NCI-H510A treated with DMSO at 0.1 percent for 48 hours (cell line): ENCODE measurements at regions not wholly inside any gene's neighbourhood (a gene's known extent, or its start where the extent isn't known, plus 50 kb on each side); places are given as distances from the start of the nearest gene placed in this dataset.
"Not testable (repeated sequence)": the region's sequence is repeated elsewhere in the genome, so short reads cannot be mapped to it uniquely, and the experiment has no call there.

ENCODE experiments used
- DNase-seq: peaks from one replicate; lab custom pipeline; 2025; lab: John Stamatoyannopoulos, UW

GRCh38 chr6:121595646-121596045 lies 160.2 kb downstream of the GJA1 start:
- DNase-seq = no peak

- no peak for DNase-seq
Measured at GRCh38 chr6:121596441-121596840, 161.0 kb downstream of the GJA1 start.

GRCh38 chr6:121597654-121598053 lies 162.2 kb downstream of the GJA1 start:
- no peak for DNase-seq

- DNase-seq = not testable (repeated sequence)
Measured at GRCh38 chr6:121599331-121599730, 163.9 kb downstream of the GJA1 start.

DNA sequence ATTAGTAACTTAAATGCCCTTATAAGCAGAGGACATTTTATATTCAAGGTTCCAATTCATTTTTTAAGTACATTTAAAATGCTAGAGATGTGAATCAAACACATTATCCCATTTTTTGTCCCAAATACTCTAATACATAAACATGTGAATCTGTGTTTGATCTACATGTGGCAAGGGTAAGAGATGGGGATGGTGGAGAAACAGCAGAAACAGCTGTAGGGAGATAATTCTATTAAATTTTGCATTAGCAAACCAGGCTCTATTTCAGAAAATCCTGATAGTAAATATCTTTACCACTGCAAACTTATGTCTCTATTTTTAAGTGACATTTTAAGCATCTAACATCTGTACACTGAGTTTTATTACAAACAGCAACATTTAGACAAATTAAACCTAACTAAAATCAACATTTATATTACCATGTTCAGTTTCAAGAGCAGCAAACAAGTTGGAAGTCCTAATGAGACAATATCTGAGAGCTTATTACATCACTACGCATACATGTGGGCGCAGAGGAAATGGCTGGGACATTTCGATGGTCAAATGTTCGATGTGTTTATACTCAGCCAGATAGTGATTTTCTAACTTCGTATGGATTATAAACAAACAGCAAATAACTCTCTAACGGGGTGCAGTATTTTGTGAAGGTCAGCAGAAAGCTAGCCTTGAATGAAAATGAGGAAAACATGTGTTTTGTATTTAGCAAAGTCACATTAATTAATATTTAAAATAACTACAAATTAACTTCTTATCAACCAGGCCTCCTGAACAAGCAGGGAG lies 165.1 kb downstream of the GJA1 start:
- no peak for DNase-seq

DNA sequence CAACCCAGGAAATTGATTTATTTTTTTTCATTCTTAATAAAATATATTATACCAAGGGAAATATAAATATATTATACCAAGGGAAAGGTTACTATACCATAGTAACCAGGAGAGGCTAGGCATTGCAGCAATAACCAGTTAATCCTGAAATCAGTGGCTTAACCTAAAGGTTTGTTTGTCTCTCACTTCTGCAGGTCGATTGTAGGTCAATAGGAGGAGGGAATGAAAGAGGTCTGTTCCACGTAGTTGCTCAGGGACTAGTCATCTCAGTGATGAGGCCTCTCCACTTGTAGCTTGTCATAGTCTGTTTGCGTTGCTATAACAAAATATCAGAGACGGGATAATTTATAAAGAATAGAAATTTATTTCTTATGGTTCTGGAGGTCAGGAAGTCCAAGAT lies 168.0 kb downstream of the GJA1 start:
- DNase-seq = no peak

DNA sequence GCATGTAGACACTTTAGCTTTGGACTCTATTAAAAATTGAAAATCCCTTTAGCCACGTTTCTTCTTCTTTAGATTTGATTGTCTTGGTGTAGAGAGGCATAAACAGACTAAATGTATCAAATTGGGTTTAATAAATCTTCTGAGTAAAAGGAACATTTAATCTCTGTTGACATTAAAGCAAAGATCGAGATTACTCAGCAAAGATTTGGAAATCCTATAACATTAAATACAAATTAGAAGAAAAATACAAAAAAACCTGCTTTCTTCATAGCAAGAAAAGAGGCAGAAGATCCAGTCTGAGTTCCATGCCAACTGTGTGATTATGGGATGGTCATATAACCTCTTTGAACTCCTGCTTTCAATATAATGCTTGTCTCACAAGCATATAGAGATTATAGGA lies 172.3 kb downstream of the GJA1 start:
- DNase-seq = no peak

DNA sequence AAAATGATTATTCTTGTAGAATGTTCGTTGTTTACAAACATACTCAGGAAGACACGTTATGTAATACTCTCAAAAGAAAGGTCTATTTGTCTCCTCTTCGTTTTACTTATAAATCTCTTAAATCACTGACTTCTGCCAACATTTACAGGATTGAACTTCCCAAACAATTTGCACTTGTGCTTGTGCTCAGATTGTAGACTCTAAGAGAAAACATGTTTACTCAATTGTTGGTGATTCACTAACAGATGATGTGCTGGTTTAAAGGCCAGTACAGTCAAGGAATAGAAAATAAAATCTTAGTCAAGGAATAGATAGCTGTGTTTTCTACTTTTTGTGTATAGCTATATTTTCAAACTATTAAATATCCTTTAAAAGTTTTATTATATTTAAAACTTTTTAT lies 172.8 kb downstream of the GJA1 start:
- DNase-seq = no peak

GRCh38 chr6:121609281-121609680 lies 173.8 kb downstream of the GJA1 start:
- no peak for DNase-seq

DNA sequence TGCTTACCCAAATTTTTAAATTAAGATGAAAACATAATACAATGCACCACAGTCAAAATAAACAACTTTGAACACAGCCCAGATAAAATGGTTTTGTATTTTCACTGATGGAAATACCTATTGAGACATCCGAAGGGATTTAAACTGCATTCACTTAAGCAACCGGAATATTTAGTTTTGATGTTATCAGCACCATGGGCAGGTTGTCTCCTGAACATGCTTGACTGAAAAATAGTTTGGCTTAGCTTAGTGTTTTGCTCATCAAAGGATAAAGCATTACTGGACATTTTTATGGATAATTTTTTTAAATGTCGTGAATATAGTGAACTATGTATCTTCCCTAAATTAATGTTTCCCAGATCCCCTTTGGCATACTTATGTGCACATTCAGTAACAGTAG lies 177.5 kb downstream of the GJA1 start:
- DNase-seq = no peak

- no peak for DNase-seq
Measured at GRCh38 chr6:121614115-121614514, 178.7 kb downstream of the GJA1 start.

DNA sequence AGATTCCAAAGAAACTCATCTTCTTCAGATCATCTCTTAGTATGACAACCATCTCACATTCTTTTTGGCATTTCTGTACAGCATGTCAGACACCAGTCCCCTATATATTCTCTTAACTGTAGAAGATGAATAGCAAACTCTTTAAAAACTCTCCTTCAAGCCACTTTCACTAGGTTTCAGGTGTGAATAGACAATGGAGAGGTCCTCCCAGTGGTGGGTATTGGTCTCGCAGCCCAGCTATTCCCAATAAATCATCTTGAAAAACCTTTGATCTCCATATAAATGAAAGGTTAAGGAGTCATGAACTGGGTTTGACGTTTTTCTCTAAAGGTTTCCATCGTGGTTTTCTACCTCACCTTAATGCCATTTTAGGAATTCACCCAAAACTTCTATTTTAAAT lies 180.0 kb downstream of the GJA1 start:
- no peak for DNase-seq

DNA sequence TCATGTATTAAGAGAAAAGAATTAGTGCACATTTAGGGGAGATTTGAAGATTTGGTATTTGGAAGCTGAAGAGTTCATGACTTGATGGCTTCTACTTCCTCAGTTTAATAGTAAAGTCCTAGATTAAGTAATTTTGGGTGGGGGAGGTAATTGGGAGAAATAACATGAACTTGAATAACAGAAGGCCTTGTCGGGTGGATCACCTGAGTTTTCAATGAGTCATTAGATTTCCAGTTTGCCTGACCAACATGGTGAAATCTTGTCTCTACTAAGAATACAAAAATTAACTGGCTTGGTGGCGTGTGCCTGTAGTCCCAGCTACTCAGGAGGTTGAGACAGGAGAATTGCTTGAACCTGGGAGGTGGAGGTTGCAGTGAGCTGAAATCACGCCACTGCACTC lies 181.0 kb downstream of the GJA1 start:
- DNase-seq = no peak

DNA sequence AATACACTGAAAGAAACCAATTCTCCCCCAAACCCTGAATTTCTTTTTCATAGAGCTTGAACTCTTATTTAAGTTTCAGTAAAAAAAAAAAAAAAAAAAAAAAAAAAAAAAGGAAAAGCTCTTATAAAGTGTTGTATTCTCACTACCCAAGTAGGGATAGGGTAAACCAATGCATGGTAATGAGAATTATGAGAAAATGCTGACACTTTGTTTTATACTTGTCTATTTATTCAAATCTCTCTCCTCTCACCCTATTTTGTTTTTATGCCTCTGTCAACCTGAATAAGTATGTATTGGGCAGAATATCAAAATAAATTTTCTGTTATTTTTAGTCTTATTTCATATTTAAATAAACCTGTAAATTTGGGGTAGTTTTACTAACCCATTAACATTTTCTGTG lies 181.9 kb downstream of the GJA1 start:
- no peak for DNase-seq

DNA sequence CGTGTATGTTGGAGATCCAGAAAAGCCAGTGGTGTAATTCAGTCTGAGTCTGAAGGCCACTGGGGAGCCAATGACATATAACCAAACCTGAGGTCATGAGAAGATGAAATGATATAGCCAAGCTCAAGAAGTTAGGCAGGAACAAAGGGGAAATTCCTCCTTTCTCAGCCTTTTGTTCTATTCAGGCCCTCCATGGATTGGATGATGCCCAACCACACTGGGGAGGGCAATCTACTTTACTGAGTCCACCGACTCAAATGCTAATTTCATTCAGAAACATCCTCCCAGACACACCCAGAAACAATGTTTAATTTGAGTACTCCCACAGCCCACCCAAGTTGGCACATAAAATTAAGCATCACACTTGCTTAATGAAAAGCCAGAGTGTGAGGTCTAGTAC lies 183.6 kb downstream of the GJA1 start:
- DNase-seq = no peak

DNA sequence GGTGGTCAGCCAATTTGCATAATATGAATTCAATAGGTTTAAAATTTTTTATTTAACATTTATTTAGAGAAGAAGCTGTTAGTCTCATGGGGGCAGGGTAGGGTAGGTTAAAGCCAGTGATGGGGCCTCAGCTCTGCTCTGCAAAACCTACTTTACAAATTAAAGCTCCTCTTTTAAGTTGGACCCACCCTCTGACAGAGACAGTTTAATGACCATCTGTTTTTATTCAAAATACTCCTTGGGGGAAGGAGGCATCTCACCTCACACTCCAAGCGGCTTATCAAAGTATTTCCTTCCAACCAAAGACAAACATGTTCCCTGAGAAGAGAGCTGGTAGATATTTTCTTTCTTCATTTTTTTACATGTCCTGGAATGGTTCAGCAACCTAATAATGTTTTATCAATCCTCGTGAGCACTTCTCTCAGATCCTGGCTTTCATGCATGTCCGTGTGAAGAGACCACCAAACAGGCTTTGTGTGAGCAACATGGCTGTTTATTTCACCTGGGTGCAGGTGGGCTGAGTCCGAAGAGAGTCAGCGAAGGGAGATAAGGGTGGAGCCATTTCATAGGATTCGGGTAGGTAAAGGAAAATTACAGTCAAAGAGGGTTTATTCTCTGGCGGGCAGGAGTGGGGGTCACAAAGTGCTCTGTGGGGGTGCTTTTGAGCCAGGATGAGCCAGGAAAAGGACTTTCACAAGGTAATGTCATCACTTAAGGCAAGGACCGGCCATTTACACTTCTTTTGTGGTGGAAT lies 184.7 kb downstream of the GJA1 start:
- DNase-seq = no peak

DNA sequence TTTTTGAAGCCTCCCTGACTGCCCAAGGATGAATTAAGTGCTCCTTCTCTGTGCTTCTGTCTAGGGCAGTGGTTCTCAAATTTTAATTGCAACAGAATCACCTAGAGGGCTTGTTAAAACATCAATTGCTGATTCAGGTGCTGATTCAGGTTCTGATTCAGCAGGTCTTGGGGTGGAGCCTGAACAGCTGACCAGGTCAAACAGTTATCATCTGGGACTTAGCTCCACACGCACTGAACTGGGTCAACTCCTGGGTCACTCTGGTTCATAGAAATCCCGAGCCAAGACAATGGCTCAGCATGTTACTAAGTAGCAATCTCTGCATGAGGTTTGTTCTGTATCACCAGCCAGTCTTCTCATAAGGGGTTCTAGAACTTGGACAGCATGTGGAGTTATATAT lies 192.3 kb downstream of the GJA1 start:
- no peak for DNase-seq

DNA sequence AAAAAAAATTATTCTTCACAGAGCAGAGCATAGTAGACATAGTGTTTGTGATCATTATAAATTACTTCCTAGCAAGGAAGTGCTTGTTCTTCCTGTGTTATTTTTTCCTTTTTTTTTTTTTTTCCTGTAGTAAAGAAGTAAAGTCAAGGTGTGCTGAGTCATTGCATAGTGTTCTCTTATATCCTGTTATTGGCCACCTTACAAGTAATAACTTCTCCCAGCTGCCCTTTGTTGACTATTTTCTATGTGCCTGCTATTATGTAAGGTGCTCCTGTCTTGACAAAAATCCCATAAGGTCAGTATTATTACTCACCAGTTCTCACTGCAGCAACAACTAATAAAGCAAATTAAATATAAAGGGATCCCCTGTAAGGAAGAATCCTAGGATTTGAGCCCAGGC lies 195.3 kb downstream of the GJA1 start:
- DNase-seq = no peak

GRCh38 chr6:121631752-121632151 lies 196.3 kb downstream of the GJA1 start:
- not testable (repeated sequence) for DNase-seq

DNA sequence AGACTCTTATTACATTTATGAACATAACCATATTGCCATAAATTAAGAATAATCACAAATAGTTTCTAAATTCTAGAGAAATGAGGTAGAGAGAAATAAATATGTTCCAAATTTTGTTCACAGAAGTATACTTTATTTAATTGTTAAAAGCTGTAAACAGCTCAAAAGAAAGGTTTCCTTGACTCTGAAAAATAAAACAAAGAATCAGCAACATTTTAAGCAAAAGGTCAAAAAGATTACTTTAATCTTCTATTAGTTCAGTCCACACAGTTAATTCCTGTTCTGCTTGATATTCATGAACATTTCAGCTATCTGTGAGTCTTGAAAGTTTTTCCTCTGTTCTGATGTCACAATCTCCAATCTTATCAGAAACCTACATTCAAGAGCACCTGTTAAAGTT lies 197.9 kb downstream of the GJA1 start:
- DNase-seq = no peak

GRCh38 chr6:121634586-121634985 lies 199.1 kb downstream of the GJA1 start:
- not testable (repeated sequence) for DNase-seq

DNA sequence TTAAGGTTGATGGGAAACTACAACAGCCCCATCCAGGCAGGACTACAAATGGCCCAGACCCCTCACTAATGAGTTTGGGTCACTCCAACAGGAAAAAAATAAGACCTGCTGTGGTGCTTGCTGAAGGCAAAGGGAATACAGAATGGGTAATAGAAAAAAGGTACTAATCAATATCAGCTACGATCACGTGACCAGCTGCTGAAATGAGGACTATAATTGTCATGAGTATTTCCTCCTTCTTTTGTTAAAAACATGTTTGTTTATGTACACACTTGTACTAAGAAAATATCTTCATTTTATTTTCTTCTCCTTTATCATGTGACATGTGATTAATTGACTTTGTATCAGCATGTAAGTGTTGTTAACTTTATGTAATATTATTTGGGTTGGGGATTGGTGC lies 199.9 kb downstream of the GJA1 start:
- no peak for DNase-seq

GRCh38 chr6:121636217-121636616 lies 200.8 kb downstream of the GJA1 start:
- not testable (repeated sequence) for DNase-seq

DNA sequence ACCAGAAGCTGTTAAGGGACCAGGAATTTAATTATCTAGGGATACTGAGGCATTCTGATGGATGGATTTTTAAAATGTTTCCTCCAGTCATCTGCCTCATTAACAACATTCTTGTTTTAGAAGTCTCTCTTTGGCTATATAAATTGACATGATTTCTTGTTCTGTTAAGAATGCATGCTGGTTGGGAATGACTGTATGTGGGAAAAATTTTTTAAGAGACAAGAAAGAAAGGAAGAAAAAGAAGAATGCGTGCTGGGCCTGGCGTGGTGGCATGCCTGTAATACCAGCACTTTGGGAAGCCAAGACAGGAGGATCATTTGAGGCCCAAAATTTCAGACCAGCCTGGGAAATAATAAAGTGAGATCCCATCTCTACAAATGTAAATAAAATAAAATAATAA lies 203.6 kb downstream of the GJA1 start:
- no peak for DNase-seq
